ENCODE measurements at regions not wholly inside any gene's neighbourhood (a gene's known extent, or its start where the extent isn't known, plus 50 kb on each side); places are given as distances from the start of the nearest gene placed in this dataset.

DNA sequence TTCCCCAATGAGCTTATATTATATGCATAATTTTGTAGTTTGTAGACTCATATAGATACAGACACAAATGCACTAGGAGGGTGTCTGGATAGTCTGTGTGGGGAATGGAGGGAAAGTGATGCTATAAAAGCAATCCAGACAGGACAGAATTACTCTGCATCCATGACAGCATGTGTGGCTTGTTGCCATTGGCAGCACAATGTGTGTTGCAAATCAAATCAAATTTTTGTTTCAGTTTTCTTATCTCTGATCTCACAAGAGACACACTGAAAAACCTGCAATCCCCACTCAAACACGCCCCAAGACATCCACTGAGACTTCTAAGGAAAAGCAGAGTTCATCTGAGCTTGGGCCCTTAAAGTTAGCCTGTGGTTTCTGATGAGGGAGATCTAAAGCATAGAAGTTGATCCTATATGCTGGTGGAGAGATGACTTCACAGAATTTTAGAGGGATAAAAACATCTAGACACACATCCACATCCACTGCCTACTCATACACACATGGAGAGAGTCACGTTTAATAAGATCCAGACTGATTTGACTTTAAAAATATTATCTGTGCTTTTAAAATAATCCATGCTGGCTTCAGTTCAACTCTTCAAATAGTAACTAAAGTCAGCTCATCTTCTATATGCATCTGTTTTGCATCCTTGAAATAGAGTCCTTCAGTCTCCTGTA, 313.0 kb upstream of the PLXNA2 start:
- Histone ChIP-seq H3K36me3 (ENCODE audit: insufficient read depth, low read length) (no peaks in the 10 kb centered on the region), H3K79me2 (ENCODE audit: insufficient read depth, low read length) (no peaks in the 10 kb centered on the region), H3F3A (ENCODE audit: low read depth) (no peaks in the 10 kb centered on the region), H3K4me2 (ENCODE audit: low read depth, low read length, poor library complexity, severe bottlenecking) (no peak overlapping the region), H2AFZ (ENCODE audit: low read length) (no peak overlapping the region), H3K9ac (ENCODE audit: low read depth, low read length, poor library complexity, severe bottlenecking) (no peak overlapping the region), H4K20me1 (ENCODE audit: insufficient read depth, low read length, poor library complexity, severe bottlenecking) (no peaks in the 10 kb centered on the region), H3K4me3 (ENCODE audit: low read length, poor library complexity, severe bottlenecking) (no peak overlapping the region), H3K9me2 (replicated peaks; ENCODE audit: low read depth, low read length) (no peaks in the 10 kb centered on the region), H3K9me3 (ENCODE audit: insufficient read depth, low read depth, low read length) (no peaks in the 10 kb centered on the region), H3K27me3 (ENCODE audit: insufficient read depth, low read length, poor library complexity, severe bottlenecking) (no peaks in the 10 kb centered on the region), H3K4me1 (ENCODE audit: insufficient read depth, low read length, poor library complexity, severe bottlenecking) (no peaks in the 10 kb centered on the region)
- TF ChIP-seq, protein P1, sequence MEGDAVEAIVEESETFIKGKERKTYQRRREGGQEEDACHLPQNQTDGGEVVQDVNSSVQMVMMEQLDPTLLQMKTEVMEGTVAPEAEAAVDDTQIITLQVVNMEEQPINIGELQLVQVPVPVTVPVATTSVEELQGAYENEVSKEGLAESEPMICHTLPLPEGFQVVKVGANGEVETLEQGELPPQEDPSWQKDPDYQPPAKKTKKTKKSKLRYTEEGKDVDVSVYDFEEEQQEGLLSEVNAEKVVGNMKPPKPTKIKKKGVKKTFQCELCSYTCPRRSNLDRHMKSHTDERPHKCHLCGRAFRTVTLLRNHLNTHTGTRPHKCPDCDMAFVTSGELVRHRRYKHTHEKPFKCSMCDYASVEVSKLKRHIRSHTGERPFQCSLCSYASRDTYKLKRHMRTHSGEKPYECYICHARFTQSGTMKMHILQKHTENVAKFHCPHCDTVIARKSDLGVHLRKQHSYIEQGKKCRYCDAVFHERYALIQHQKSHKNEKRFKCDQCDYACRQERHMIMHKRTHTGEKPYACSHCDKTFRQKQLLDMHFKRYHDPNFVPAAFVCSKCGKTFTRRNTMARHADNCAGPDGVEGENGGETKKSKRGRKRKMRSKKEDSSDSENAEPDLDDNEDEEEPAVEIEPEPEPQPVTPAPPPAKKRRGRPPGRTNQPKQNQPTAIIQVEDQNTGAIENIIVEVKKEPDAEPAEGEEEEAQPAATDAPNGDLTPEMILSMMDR (conservative IDR thresholded peaks at IDR 0.05; ENCODE audit: low read length) = no peak
- no peak for TF ChIP-seq EZH2phosphoT487 (IDR thresholded peaks at IDR 0.05; ENCODE audit: borderline replicate concordance)

DNA sequence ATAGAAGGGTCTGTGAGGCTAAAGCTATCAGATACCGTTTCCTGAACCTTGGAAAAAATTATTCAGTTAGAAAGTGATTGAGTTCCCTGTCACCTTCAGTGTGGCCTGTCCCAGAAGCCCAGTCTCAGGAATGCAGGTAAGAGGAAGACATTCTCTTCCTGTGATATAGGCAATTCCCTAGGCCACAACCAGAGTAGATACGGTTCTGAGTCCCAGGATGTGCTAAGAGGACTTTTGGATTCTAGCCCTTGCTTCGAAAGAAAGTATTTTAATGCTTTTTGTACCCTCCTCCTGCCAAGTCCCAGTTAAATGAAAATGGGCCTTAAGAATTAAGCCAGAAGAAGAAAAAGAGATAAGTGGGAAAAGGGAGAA, 313.5 kb upstream of the PLXNA2 start:
- Histone ChIP-seq H2AFZ (ENCODE audit: low read length) (no peak overlapping the region), H3K4me3 (ENCODE audit: low read length, poor library complexity, severe bottlenecking) (no peak overlapping the region), H3K9me2 (replicated peaks; ENCODE audit: low read depth, low read length) (no peaks in the 10 kb centered on the region), H3K9me3 (ENCODE audit: insufficient read depth, low read depth, low read length) (no peaks in the 10 kb centered on the region), H3K79me2 (ENCODE audit: insufficient read depth, low read length) (no peaks in the 10 kb centered on the region), H3K9ac (ENCODE audit: low read depth, low read length, poor library complexity, severe bottlenecking) (no peak overlapping the region), H3K27me3 (ENCODE audit: insufficient read depth, low read length, poor library complexity, severe bottlenecking) (no peaks in the 10 kb centered on the region), H3F3A (ENCODE audit: low read depth) (no peaks in the 10 kb centered on the region), H3K4me2 (ENCODE audit: low read depth, low read length, poor library complexity, severe bottlenecking) (no peak overlapping the region), H4K20me1 (ENCODE audit: insufficient read depth, low read length, poor library complexity, severe bottlenecking) (no peaks in the 10 kb centered on the region), H3K36me3 (ENCODE audit: insufficient read depth, low read length) (no peaks in the 10 kb centered on the region), H3K4me1 (ENCODE audit: insufficient read depth, low read length, poor library complexity, severe bottlenecking) (no peaks in the 10 kb centered on the region)
- TF ChIP-seq, protein P1 (conservative IDR thresholded peaks at IDR 0.05; ENCODE audit: low read length) = no peak
- no peak for TF ChIP-seq EZH2phosphoT487 (IDR thresholded peaks at IDR 0.05; ENCODE audit: borderline replicate concordance)

DNA sequence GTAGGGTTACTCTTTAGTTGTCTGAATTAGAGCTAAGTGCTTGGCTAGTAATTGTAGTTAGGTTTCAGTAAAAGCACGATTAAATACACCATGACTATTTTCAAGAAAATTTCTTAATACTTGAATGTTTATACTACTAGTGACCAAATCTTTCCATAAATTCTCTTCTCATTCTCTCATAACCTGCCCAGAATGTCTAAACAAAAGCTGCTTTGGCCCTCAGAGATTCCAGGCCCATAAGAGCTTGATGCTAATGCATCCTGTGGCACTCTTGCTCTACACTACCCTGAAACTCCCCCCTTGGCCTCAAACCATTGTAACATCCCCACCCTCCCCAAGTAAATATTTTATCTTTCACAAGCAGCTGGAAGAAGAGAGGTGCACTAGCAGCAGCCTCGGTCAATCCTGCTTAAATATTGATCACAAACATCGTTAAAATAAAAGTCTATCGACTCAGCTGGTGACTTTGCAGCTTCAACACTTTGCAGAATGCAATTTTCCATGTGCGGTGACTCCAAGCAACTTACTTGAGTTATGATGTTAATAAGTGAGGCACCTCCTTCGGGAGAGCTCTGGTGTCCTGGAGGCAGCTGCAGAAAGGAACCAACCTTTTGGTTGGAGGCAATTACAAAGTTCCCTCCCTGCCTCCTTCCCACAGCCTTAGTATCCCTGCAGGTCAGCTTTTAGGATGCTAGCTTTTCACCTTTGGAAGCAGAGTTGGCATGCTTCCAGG, 315.6 kb upstream of the PLXNA2 start:
- H3K9me2 ChIP-seq (replicated peaks; ENCODE audit: low read depth, low read length) = no peaks in the 10 kb centered on the region
- H3K4me2 ChIP-seq (ENCODE audit: low read depth, low read length, poor library complexity, severe bottlenecking) = no peak overlapping the region
- H3K4me1 ChIP-seq (ENCODE audit: insufficient read depth, low read length, poor library complexity, severe bottlenecking) = no peaks in the 10 kb centered on the region
- H3K4me3 ChIP-seq (ENCODE audit: low read length, poor library complexity, severe bottlenecking) = no peak overlapping the region
- no peak overlapping the region for H2AFZ ChIP-seq (ENCODE audit: low read length)
- no peaks in the 10 kb centered on the region for H4K20me1 ChIP-seq (ENCODE audit: insufficient read depth, low read length, poor library complexity, severe bottlenecking)
- H3F3A ChIP-seq (ENCODE audit: low read depth) = no peaks in the 10 kb centered on the region
- no peak overlapping the region for H3K9ac ChIP-seq (ENCODE audit: low read depth, low read length, poor library complexity, severe bottlenecking)
- H3K27me3 ChIP-seq (ENCODE audit: insufficient read depth, low read length, poor library complexity, severe bottlenecking) = no peaks in the 10 kb centered on the region
- TF ChIP-seq, protein P1 (conservative IDR thresholded peaks at IDR 0.05; ENCODE audit: low read length) = no peak
- TF ChIP-seq EZH2phosphoT487 (IDR thresholded peaks at IDR 0.05; ENCODE audit: borderline replicate concordance) = no peak
- H3K36me3 ChIP-seq (ENCODE audit: insufficient read depth, low read length) = no peaks in the 10 kb centered on the region
- no peaks in the 10 kb centered on the region; the same call in 1 of the 2 replicates for H3K9me3 ChIP-seq (ENCODE audit: insufficient read depth, low read depth, low read length)
- no peaks in the 10 kb centered on the region for H3K79me2 ChIP-seq (ENCODE audit: insufficient read depth, low read length)

All from Loucy (cell line).